GM18507 (cell line): ENCODE measurements at regions not wholly inside any gene's neighbourhood (a gene's known extent, or its start where the extent isn't known, plus 50 kb on each side); places are given as distances from the start of the nearest gene placed in this dataset.

Experiments used
- DNase-seq: peaks from one replicate; pipeline ENCODE4 v3.0.0; 2011; ENCODE audit warnings: low read depth; ENCODE audit not compliant: insufficient read length; ENCODE audit errors: extremely low spot score
- FAIRE-seq: peaks from 2 replicates; lab custom pipeline; 2011; peaks lifted over from hg19 to GRCh38; lab: Jason Lieb, UNC

DNA sequence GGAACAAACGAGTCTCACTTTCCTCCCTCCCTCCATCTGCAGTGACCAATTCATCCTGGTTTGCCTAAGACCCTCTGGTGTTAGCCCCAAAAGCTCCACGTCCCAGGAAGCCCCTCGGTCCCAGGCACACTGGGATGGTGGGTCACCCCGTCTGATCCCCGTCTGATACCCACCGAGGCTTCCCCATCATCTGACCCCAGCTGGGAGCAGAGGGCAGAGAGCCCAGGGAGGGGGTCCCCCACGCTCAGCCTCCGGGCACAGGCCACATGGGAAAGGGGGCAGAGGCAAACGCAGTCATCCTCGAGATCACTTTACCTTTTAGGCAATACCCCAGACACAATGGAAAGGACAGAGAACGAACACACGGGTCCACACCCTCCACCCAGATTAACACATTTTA lies 291.6 kb upstream of the PPP2R2D start:
- FAIRE-seq (no peak), DNase-seq (no peak)

GRCh38 chr10:131615150-131615549 lies 285.7 kb upstream of the PPP2R2D start:
- DNase-seq (no peak), FAIRE-seq (no peak)

DNA sequence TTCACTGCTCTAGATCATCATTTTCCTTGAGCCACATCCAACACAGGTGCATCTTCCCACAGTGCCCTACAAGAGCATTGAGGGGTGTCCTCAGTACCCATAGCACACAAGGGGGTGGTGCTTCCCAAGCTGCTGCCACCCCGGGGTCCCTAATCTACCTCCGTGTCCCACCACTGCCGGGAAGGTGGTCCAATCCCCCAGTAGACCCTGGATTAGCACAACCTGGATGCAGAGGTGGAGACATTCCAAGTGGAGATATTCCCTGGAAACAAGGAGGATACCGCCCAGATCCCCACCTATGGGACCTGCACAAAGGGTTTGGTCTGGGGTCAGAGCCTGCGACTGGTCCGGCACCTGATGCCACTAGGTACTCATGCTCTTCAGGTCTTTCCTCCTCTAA lies 284.8 kb upstream of the PPP2R2D start:
- FAIRE-seq (no peak), DNase-seq (no peak)

GRCh38 chr10:131617113-131617858 lies 283.5 kb upstream of the PPP2R2D start:
- DNase-seq = no peak
- no peak for FAIRE-seq

DNA sequence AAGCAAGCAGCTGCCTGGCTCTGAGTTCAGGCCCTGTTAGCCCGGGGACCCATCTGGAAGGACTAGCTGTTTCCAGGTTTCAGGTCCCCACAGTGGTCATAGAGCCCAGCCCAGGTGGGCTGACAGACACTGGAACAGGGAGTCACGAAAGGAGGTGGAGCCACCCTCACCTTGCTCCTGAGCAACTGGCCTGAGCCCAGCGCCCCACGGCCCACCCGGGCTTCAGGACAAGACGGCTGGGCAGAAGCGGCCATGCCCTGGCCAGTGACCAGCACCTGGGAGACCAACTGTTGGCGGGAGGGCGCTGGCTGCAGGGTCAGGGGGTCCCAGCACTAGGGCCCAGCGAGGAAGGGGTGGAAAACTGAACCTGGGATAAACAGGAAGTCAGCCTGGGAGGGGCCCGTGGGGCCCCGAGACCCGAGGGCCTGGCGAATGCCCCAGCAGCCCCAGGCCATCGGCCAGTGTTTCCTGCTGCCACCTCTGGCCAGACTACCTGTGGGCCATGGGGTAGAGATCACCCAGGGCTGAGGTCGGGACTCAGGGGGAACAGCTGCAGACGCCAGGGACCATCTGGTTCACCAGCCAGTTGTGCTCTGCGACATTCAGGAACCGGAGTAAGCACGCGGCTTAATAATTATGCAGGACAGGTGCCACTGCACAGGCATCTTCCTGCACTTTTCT lies 282.1 kb upstream of the PPP2R2D start:
- FAIRE-seq = no peak
- no peak for DNase-seq

- FAIRE-seq = no peak
- no peak for DNase-seq
These were observed 280.5 kb upstream of the PPP2R2D start for GRCh38 chr10:131620314-131620713.

DNA sequence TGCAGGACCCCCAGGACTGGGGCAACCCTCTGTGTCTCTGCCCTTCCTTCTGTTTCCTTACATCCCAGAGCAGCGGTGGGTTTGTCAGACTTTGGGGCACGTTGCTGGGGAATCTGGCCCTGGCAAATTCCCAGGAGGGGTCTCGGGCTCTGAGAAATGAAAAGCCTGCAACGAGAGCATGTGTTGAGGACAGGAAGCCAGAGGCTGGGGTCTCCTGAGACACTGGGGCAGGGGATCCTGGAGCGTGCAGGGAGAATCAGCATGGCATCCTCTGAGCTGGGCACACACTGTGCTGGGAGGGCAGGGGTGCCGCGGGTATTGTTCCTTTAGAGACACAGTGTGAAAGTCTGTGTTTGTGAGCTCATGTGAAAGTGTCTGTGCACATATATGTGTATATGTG lies 279.9 kb upstream of the PPP2R2D start:
- no peak for DNase-seq
- FAIRE-seq = no peak

DNA sequence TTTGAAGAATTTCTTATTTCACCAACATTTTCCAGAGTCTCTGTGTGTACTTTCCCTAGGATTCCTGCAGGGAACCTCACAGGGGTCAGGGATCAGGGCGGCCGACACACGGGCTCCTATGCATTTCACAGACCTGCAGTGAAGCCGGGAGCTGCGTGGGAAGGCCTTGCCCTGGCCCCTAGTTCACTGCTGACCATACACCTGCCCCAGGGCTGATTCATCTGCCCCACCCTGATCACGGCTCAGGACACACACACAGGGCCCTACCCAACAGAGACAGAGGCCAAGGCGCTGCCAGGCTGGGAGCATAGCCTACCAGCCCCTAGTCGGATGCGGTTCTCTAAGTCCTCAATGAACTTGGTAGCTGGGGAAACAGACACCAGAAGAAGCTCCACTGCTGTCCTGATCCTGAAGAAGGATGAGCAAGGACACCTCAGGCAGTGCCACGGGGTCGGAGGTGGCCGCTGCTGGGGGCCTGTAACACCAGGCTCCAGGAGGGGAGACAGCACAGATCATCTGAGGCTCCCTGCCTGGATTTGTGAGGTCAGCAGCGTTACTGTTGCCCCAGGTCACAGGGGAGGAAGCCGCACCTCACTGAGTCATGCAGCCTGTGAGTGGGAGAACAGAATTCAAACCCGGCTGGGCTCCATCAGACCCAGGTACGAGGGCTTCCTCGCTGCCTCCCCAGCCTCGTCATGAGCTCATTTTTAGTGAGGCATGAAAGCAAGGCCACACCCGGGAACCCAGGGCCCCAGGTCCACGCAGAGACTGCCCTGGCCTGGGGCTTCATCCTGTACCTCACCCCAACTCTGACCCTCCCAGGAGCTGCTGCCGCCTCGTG lies 278.8 kb upstream of the PPP2R2D start:
- no peak for FAIRE-seq
- no peak for DNase-seq

DNA sequence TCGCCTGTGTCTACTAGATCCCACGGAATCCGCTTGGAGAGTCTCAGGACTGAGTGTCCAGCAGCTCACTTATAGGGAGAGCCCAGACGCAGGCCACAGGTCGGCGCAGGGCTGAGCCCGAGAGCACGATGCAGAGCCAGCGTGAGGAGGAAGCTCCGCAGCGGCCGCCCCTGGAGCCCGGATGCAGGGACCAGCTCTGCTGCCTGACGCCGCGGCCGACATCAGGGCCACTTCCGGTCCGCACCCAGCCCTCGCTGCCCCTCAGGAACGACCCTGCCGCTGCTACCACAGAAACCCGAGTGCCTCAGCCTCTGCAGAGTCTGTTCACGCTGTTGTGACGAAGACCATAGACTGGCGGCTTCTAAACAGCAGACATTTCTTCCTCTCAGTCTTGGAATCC lies 275.8 kb upstream of the PPP2R2D start:
- no peak for FAIRE-seq
- no peak for DNase-seq

GRCh38 chr10:131626274-131626673 lies 274.5 kb upstream of the PPP2R2D start:
- DNase-seq (no peak), FAIRE-seq (no peak)

GRCh38 chr10:131629026-131629770 lies 271.6 kb upstream of the PPP2R2D start:
- FAIRE-seq (no peak), DNase-seq (no peak)

DNA sequence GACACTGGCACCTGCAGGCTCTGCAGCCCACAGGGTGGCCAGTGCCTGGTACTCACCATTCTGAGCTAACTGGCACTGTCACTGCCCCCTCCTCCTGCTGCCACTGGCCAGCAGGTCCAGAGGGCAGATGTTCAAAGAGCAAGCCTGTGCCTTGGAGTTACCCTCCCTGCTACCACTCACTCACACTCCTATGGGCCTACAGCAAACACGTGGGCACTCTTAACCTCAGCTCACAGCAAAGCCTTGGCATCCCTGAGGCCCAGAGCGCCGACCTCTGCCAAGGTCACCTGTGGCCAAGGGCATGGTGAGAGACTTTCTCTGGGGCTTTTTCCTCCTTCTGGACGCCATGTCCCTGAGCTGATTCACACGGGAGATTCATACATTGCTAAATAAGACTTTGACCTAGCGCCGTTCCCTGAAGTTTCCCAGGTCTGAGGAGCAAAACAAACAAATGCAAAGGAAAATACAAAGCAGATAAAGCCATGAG lies 270.0 kb upstream of the PPP2R2D start:
- FAIRE-seq = no peak
- DNase-seq = no peak

GRCh38 chr10:131631619-131632018 lies 269.2 kb upstream of the PPP2R2D start:
- DNase-seq (no peak), FAIRE-seq (no peak)

- no peak for DNase-seq
- FAIRE-seq = no peak
These were observed 265.2 kb upstream of the PPP2R2D start for GRCh38 chr10:131635564-131636015.

- DNase-seq = no peak
- no peak for FAIRE-seq
These were observed 264.7 kb upstream of the PPP2R2D start for GRCh38 chr10:131636116-131636515.

GRCh38 chr10:131636841-131637724 lies 263.7 kb upstream of the PPP2R2D start:
- FAIRE-seq (no peak), DNase-seq (no peak)

- FAIRE-seq (no peak), DNase-seq (no peak)
These were observed 262.5 kb upstream of the PPP2R2D start for GRCh38 chr10:131638049-131638879.

GRCh38 chr10:131638880-131639278 lies 261.9 kb upstream of the PPP2R2D start:
- no peak for DNase-seq
- FAIRE-seq = no peak
